ENCODE measurements at regions not wholly inside any gene's neighbourhood (a gene's known extent, or its start where the extent isn't known, plus 50 kb on each side); places are given as distances from the start of the nearest gene placed in this dataset.
"Not testable (repeated sequence)": the region's sequence is repeated elsewhere in the genome, so short reads cannot be mapped to it uniquely, and the experiment has no call there.

GRCh38 chr7:12834782-12835181 lies 147.3 kb downstream of the ARL4A start:
- no peak for DNase-seq

GRCh38 chr7:12839508-12840153 lies 152.2 kb downstream of the ARL4A start:
- no peak for DNase-seq

- DNase-seq, result not testable (repeated sequence)
Measured at GRCh38 chr7:12844732-12845131, 157.3 kb downstream of the ARL4A start.

- no peak for DNase-seq
Measured at GRCh38 chr7:12847001-12847400, 159.6 kb downstream of the ARL4A start.

- no peak for DNase-seq
Measured at GRCh38 chr7:12851142-12851541, 163.7 kb downstream of the ARL4A start.

- DNase-seq, result no peak
Measured at GRCh38 chr7:12851841-12852240, 164.4 kb downstream of the ARL4A start.

- no peak for DNase-seq
Measured at GRCh38 chr7:12855036-12855435, 167.6 kb downstream of the ARL4A start.

GRCh38 chr7:12859761-12860160 lies 172.3 kb downstream of the ARL4A start:
- DNase-seq, result no peak

- no peak for DNase-seq
Measured at GRCh38 chr7:12861070-12861469, 173.6 kb downstream of the ARL4A start.

GRCh38 chr7:12862146-12862545 lies 174.7 kb downstream of the ARL4A start:
- DNase-seq, result no peak

GRCh38 chr7:12864470-12865046 lies 177.1 kb downstream of the ARL4A start:
- DNase-seq, result no peak

GRCh38 chr7:12865593-12865992 lies 178.2 kb downstream of the ARL4A start:
- no peak for DNase-seq

GRCh38 chr7:12866207-12866606 lies 178.8 kb downstream of the ARL4A start:
- DNase-seq, result no peak

GRCh38 chr7:12868027-12868426 lies 180.6 kb downstream of the ARL4A start:
- no peak for DNase-seq

GRCh38 chr7:12870219-12870618 lies 182.8 kb downstream of the ARL4A start:
- DNase-seq, result no peak

GRCh38 chr7:12872487-12872886 lies 185.1 kb downstream of the ARL4A start:
- no peak for DNase-seq

GRCh38 chr7:12873571-12873970 lies 186.1 kb downstream of the ARL4A start:
- DNase-seq, result no peak

- DNase-seq, result no peak
Measured at GRCh38 chr7:12879139-12879538, 191.7 kb downstream of the ARL4A start.

GRCh38 chr7:12881712-12882111 lies 194.3 kb downstream of the ARL4A start:
- DNase-seq, result no peak

- DNase-seq, result no peak
Measured at GRCh38 chr7:12882710-12883109, 195.3 kb downstream of the ARL4A start.

GRCh38 chr7:12884033-12884432 lies 196.6 kb downstream of the ARL4A start:
- no peak for DNase-seq

- peak; percentile 7 for DNase-seq
Measured at GRCh38 chr7:12884856-12885440, 197.5 kb downstream of the ARL4A start.

- DNase-seq, result peak; percentile 10
Measured at GRCh38 chr7:12888717-12889116, 201.3 kb downstream of the ARL4A start.

GRCh38 chr7:12889391-12889790 lies 202.0 kb downstream of the ARL4A start:
- no peak for DNase-seq

GRCh38 chr7:12890586-12890985 lies 203.2 kb downstream of the ARL4A start:
- no peak for DNase-seq

Measured in activated CD4-positive, alpha-beta T cell treated with anti-CD3 and anti-CD28 coated beads, Interleukin-2, Interleukin-6, amounts not matched to agents 100 ng/mL and 50 ng/mL, durations not matched to agents 16 hours and 8 hours (primary cell).